GM23338 (cell line): ENCODE measurements at regions not wholly inside any gene's neighbourhood (a gene's known extent, or its start where the extent isn't known, plus 50 kb on each side); places are given as distances from the start of the nearest gene placed in this dataset.

Source experiments
- ATAC-seq: fragments of 200-7000 bp; cut with Tn5 transposase; 3 replicates; pipeline ENCODE4 v1.9.1; 2020
- DNase-seq: peaks from one replicate; pipeline ENCODE4 v3.0.0-alpha.2; 2015; ENCODE audit warnings: low spot score
- H2AFZ ChIP-seq: fragments of 200-600 bp; sonication (generic); 2 replicates; pipeline ENCODE4 v1.8.0; 2016; ENCODE audit warnings: antibody characterized with exemption, mild to moderate bottlenecking, moderate library complexity
- H3F3A ChIP-seq: fragments of 200-600 bp; sonication (generic); replicated peaks from 2 replicates; pipeline ENCODE4 v1.8.0; 2017; ENCODE audit warnings: antibody characterized with exemption, mixed run types, low read depth
- H3K27ac ChIP-seq: fragments of 200-600 bp; sonication (generic); 2 replicates; pipeline ENCODE4 v1.6.1; 2016; ENCODE audit warnings: low read depth
- H3K27me3 ChIP-seq: fragments of 200-600 bp; sonication (generic); 2 replicates; pipeline ENCODE4 v1.8.0; 2016; ENCODE audit warnings: mild to moderate bottlenecking, mixed run types, moderate library complexity; ENCODE audit not compliant: insufficient read depth
- H3K36me3 ChIP-seq: fragments of 200-600 bp; sonication (generic); 2 replicates; pipeline ENCODE4 v1.8.0; 2016; ENCODE audit warnings: mild to moderate bottlenecking; ENCODE audit not compliant: insufficient read depth
- H3K4me1 ChIP-seq: fragments of 200-600 bp; sonication (generic); 2 replicates; pipeline ENCODE4 v1.8.0; 2016; ENCODE audit warnings: mild to moderate bottlenecking, moderate library complexity; ENCODE audit not compliant: insufficient read depth
- H3K4me2 ChIP-seq: fragments of 200-600 bp; sonication (generic); 2 replicates; pipeline ENCODE4 v1.7.1; 2017; ENCODE audit warnings: mixed run types
- H3K4me3 ChIP-seq: fragments of 200-600 bp; sonication (generic); 2 replicates; pipeline ENCODE4 v1.6.1; 2016; ENCODE audit warnings: mixed run types
- H3K79me2 ChIP-seq: fragments of 200-600 bp; sonication (generic); replicated peaks from 2 replicates; pipeline ENCODE4 v1.8.0; 2017; ENCODE audit warnings: mild to moderate bottlenecking; ENCODE audit not compliant: insufficient read depth
- H3K9me2 ChIP-seq: fragments of 200-600 bp; sonication (generic); 2 replicates; pipeline ENCODE4 v1.8.0; 2017; ENCODE audit not compliant: insufficient read depth
- H4K20me1 ChIP-seq: fragments of 200-600 bp; sonication (generic); replicated peaks from 2 replicates; pipeline ENCODE4 v1.8.0; 2017; ENCODE audit warnings: mild to moderate bottlenecking; ENCODE audit not compliant: insufficient read depth
- H3K27ac Mint-ChIP-seq: 2 replicates; pipeline ENCODE4 v1.8.0; 2020; ENCODE audit warnings: inconsistent platforms, mild to moderate bottlenecking, moderate library complexity, mixed read lengths
- H3K27me3 Mint-ChIP-seq: 3 replicates; pipeline ENCODE4 v1.8.0; 2022; ENCODE audit warnings: low read depth, mild to moderate bottlenecking, moderate library complexity, mixed read lengths, inconsistent platforms; ENCODE audit not compliant: insufficient read depth, poor library complexity
- H3K36me3 Mint-ChIP-seq: 3 replicates; pipeline ENCODE4 v1.8.0; 2021; ENCODE audit warnings: low read depth, mild to moderate bottlenecking, inconsistent platforms, moderate library complexity, mixed read lengths
- H3K4me1 Mint-ChIP-seq: 3 replicates; pipeline ENCODE4 v1.8.0; 2020; ENCODE audit warnings: mild to moderate bottlenecking, inconsistent platforms, mixed read lengths
- H3K4me3 Mint-ChIP-seq: 3 replicates; pipeline ENCODE4 v1.8.0; 2021; ENCODE audit warnings: moderate library complexity, mild to moderate bottlenecking, inconsistent platforms, mixed read lengths
- H3K9me3 Mint-ChIP-seq: 3 replicates; pipeline ENCODE4 v1.8.0; 2020; ENCODE audit warnings: moderate library complexity, mild to moderate bottlenecking, inconsistent platforms, mixed read lengths
- CREB1 ChIP-seq: fragments of 250-450 bp; sonication (Bioruptor Pico); IDR thresholded peaks from 2 replicates; pipeline ENCODE4 v1.5.0; 2020; ENCODE audit warnings: low read depth, mild to moderate bottlenecking, moderate library complexity
- CTCF ChIP-seq, 2 experiments: fragments of 200-600 bp in 1 of 2; sonication (generic) in 1 of 2; conservative IDR thresholded peaks; 2 replicates each; pipeline versions ENCODE4 v1.5.1 to v1.6.1; 2016 to 2017; ENCODE audit warnings: antibody characterized with exemption in 2 of 2, low read depth in 2 of 2, mild to moderate bottlenecking in 2 of 2, moderate library complexity in 1 of 2
- ETS1 ChIP-seq: IDR thresholded peaks from 2 replicates; pipeline ENCODE4 v1.6.1; 2016; ENCODE audit warnings: antibody characterized with exemption
- EZH2 ChIP-seq: fragments of 200-600 bp; sonication (generic); IDR thresholded peaks from one replicate; pipeline ENCODE4 v1.8.0; 2017; ENCODE audit warnings: antibody characterized with exemption, mild to moderate bottlenecking, low read depth; ENCODE audit not compliant: unreplicated experiment
- EZH2phosphoT487 ChIP-seq: fragments of 200-600 bp; sonication (generic); IDR thresholded peaks from one replicate; pipeline ENCODE4 v1.8.1; 2018; ENCODE audit warnings: antibody characterized with exemption; ENCODE audit not compliant: unreplicated experiment
- JUNB ChIP-seq: IDR thresholded peaks from one replicate; pipeline ENCODE4 v1.6.1; 2016; ENCODE audit warnings: antibody characterized with exemption; ENCODE audit not compliant: unreplicated experiment
- NANOG ChIP-seq: IDR thresholded peaks from 2 replicates; pipeline ENCODE4 v1.6.1; 2016; ENCODE audit warnings: antibody characterized with exemption, borderline replicate concordance
- POLR2AphosphoS5 ChIP-seq: IDR thresholded peaks from 2 replicates; pipeline ENCODE4 v1.6.1; 2016; ENCODE audit warnings: antibody characterized with exemption, low read depth
- REST ChIP-seq: IDR thresholded peaks from one replicate; pipeline ENCODE4 v1.6.1; 2018; ENCODE audit warnings: antibody characterized with exemption; ENCODE audit not compliant: unreplicated experiment
- STAT1 ChIP-seq: IDR thresholded peaks from one replicate; pipeline ENCODE4 v1.6.1; 2016; ENCODE audit warnings: antibody characterized with exemption; ENCODE audit not compliant: unreplicated experiment
- ZNF114 ChIP-seq: fragments of 250-450 bp; sonication (Bioruptor Pico); IDR thresholded peaks from 2 replicates; pipeline ENCODE4 v1.5.0; 2020; ENCODE audit warnings: mild to moderate bottlenecking, moderate library complexity
- ZNF331 ChIP-seq: fragments of 250-450 bp; sonication (Bioruptor Pico); IDR thresholded peaks from 2 replicates; pipeline ENCODE4 v1.5.0; 2020; ENCODE audit warnings: low read depth, mild to moderate bottlenecking, moderate library complexity
- ZNF462 ChIP-seq: fragments of 250-450 bp; sonication (Bioruptor Pico); IDR thresholded peaks from 2 replicates; pipeline ENCODE4 v1.5.0; 2020; ENCODE audit warnings: mild to moderate bottlenecking, moderate library complexity

GRCh38 chr1:218837051-218837450, 336.6 kb upstream of the LYPLAL1 start:
- no peak overlapping the region for H3K4me3 Mint-ChIP-seq
- ATAC-seq: no peak

More at GRCh38 chr1:218837051-218837450, 336.6 kb upstream of the LYPLAL1 start:
- Mint-ChIP-seq H3K4me1 (no peaks in the 10 kb centered on the region), H3K9me3 (no peaks in the 10 kb centered on the region), H3K27ac (no peak overlapping the region), H3K36me3 (no peaks in the 10 kb centered on the region), H3K27me3 (no peaks in the 10 kb centered on the region)
- Histone ChIP-seq H3K27me3 (no peaks in the 10 kb centered on the region), H3K27ac (no peak overlapping the region), H3K4me2 (no peak overlapping the region), H3K9me2 (no peaks in the 10 kb centered on the region; the same call in 1 of the 2 replicates), H3K79me2 (no peaks in the 10 kb centered on the region), H3K4me1 (no peaks in the 10 kb centered on the region), H2AFZ (no peak overlapping the region), H3F3A (no peaks in the 10 kb centered on the region), H3K36me3 (no peaks in the 10 kb centered on the region), H3K4me3 (no peak overlapping the region), H4K20me1 (no peaks in the 10 kb centered on the region)
- no peak for DNase-seq
- TF ChIP-seq JUNB: no peak
- TF ChIP-seq CTCF (conservative IDR thresholded peaks at IDR 0.05; ENCODE audit: low read depth in 2 of 2): no peak
- no peak for TF ChIP-seq STAT1
- no peak for TF ChIP-seq ZNF114 (CRISPR knock-in tag)
- no peak for TF ChIP-seq NANOG
- TF ChIP-seq ETS1: no peak
- TF ChIP-seq EZH2phosphoT487: no peak
- no peak for TF ChIP-seq POLR2AphosphoS5
- no peak for TF ChIP-seq REST
- no peak for TF ChIP-seq EZH2
- TF ChIP-seq ZNF462 (CRISPR knock-in tag): no peak
- no peak for TF ChIP-seq CREB1
- no peak for TF ChIP-seq ZNF331 (CRISPR knock-in tag)
